Muscle layer of colon (tissue), 2 donors: ENCODE measurements at regions not wholly inside any gene's neighbourhood (a gene's known extent, or its start where the extent isn't known, plus 50 kb on each side); places are given as distances from the start of the nearest gene placed in this dataset.

ENCODE experiments used
- H3K27ac ChIP-seq: one replicate; pipeline ENCODE4 v1.7.0; 2013; ENCODE audit warnings: low read depth, mild to moderate bottlenecking, low read length, moderate library complexity
- H3K27me3 ChIP-seq, 2 donors: one replicate each; pipeline ENCODE4 v1.7.0; 2013; ENCODE audit warnings: low read length in 2 of 2, mild to moderate bottlenecking in 2 of 2; ENCODE audit not compliant: insufficient read depth in 2 of 2, control insufficient read depth in 1 of 2
- H3K36me3 ChIP-seq: one replicate; pipeline ENCODE4 v1.7.0; 2013; ENCODE audit warnings: mild to moderate bottlenecking, low read length; ENCODE audit not compliant: insufficient read depth
- H3K4me1 ChIP-seq: one replicate; pipeline ENCODE4 v1.7.0; 2013; ENCODE audit warnings: mild to moderate bottlenecking, low read length; ENCODE audit not compliant: insufficient read depth
- H3K4me3 ChIP-seq, 2 donors: one replicate each; pipeline ENCODE4 v1.7.0; 2013; ENCODE audit warnings: low read length in 2 of 2, low read depth in 1 of 2, mild to moderate bottlenecking in 1 of 2, moderate library complexity in 1 of 2
- H3K9ac ChIP-seq: one replicate; pipeline ENCODE4 v1.7.0; 2013; ENCODE audit warnings: low read length
- H3K9me3 ChIP-seq: one replicate; pipeline ENCODE4 v1.7.0; 2013; ENCODE audit warnings: mild to moderate bottlenecking, low read length
- donor health status: abdominal sarcoma.
- donor health status: Adenocarcinoma of cecum.

DNA sequence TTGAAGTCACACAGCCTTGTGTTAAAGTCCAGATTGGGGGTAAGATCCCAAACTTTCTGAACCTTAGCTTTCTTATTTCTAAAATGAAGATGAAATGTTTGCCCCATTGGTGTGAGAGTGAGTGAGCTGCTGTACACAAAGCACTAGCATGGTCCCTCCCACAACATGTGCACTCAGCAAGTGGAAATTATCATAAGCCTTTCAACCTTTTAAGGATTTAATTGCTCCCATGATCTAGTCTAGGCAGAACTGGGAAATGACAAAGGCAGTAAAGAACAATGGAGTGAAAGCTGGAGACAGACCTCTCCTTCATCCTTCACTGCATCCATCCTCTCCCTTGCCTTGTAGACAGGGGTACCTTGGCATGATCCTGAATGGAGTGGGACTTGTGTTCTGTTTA, 76.0 kb upstream of the GPR12 start:
- Histone ChIP-seq H3K4me1 (no peaks in the 10 kb centered on the region), H3K4me3 (no peak overlapping the region), H3K27ac (no peak overlapping the region), H3K36me3 (no peaks in the 10 kb centered on the region), H3K27me3 (no peaks in the 10 kb centered on the region), H3K9ac (no peak overlapping the region), H3K9me3 (no peaks in the 10 kb centered on the region)

- no peaks in the 10 kb centered on the region for H3K4me1 ChIP-seq
- no peak overlapping the region for H3K9ac ChIP-seq
- no peak overlapping the region for H3K27ac ChIP-seq
- H3K36me3 ChIP-seq, result no peaks in the 10 kb centered on the region
- no peaks in the 10 kb centered on the region for H3K27me3 ChIP-seq
- H3K9me3 ChIP-seq, result no peaks in the 10 kb centered on the region
- no peak overlapping the region for H3K4me3 ChIP-seq
Measured at GRCh38 chr13:26834646-26835045, 74.1 kb upstream of the GPR12 start.

DNA sequence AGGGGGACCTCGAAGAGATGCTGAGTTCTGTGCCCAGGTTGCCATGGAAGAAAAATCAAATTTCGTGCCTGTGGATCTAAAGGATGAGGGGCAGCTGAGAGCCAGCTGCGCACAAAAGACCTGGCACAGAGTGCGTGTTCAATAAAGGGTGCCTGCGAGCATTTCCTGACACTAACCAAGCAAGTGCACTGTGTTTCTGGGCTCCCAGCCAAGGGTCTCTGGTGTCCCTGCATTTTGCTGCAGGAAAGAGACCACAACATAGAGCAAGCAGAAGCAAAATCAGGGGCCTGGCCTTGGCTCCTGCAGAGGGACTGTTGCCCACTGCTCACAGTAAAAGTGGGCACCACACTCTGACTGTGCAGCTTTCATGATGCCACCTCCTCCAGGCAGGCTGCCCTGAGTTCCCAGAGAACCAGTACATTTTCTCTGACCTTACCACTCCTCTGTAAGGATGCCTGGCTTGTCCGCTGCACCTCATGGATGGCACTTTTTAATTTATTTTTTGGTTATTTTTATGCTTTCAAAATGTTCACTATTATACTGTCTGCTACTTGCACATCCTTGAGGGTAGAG, 70.8 kb upstream of the GPR12 start:
- no peak overlapping the region for H3K4me3 ChIP-seq
- no peak overlapping the region for H3K27ac ChIP-seq
- no peaks in the 10 kb centered on the region for H3K4me1 ChIP-seq
- H3K27me3 ChIP-seq, result no peaks in the 10 kb centered on the region
- H3K9me3 ChIP-seq, result no peaks in the 10 kb centered on the region
- H3K9ac ChIP-seq, result no peak overlapping the region
- H3K36me3 ChIP-seq, result no peaks in the 10 kb centered on the region

DNA sequence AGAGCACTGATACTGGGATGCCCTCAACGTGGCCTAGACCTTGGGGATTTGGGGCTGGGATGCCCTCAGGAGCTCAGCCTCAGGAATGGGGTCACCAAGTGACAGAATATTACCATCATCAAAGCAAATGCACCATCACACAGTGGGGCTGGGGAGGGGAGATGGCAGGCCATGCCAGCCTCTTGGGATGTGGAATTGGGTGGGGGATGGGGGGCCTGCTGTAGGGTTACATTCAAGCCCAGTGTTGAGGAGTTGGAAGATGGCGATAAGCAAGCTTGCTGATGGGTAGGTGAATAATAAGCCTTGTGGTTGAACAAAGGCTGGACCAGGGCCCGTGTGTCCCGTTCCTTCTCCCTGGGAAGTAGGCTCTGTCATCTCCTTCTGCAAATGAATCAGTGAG, 69.1 kb upstream of the GPR12 start:
- no peak overlapping the region for H3K27ac ChIP-seq
- no peak overlapping the region for H3K4me3 ChIP-seq
- H3K9me3 ChIP-seq, result no peaks in the 10 kb centered on the region
- no peak overlapping the region for H3K9ac ChIP-seq
- no peaks in the 10 kb centered on the region for H3K4me1 ChIP-seq
- no peaks in the 10 kb centered on the region for H3K27me3 ChIP-seq
- no peaks in the 10 kb centered on the region for H3K36me3 ChIP-seq

GRCh38 chr13:26824581-26824980, 64.0 kb upstream of the GPR12 start:
- no peak overlapping the region for H3K27ac ChIP-seq
- no peaks in the 10 kb centered on the region for H3K9me3 ChIP-seq
- H3K36me3 ChIP-seq, result no peaks in the 10 kb centered on the region
- no peak overlapping the region for H3K9ac ChIP-seq
- H3K27me3 ChIP-seq, result no peaks in the 10 kb centered on the region
- no peaks in the 10 kb centered on the region for H3K4me1 ChIP-seq
- H3K4me3 ChIP-seq, result no peak overlapping the region

GRCh38 chr13:26822146-26822545, 61.6 kb upstream of the GPR12 start:
- H3K36me3 ChIP-seq, result no peaks in the 10 kb centered on the region
- no peak overlapping the region for H3K4me3 ChIP-seq
- no peak overlapping the region for H3K9ac ChIP-seq
- H3K9me3 ChIP-seq, result no peaks in the 10 kb centered on the region
- H3K27ac ChIP-seq, result no peak overlapping the region
- no peaks in the 10 kb centered on the region for H3K27me3 ChIP-seq
- H3K4me1 ChIP-seq, result no peaks in the 10 kb centered on the region

- no peak overlapping the region for H3K27ac ChIP-seq
- no peaks in the 10 kb centered on the region for H3K27me3 ChIP-seq
- H3K9ac ChIP-seq, result no peak overlapping the region
- H3K4me3 ChIP-seq, result no peak overlapping the region
- H3K9me3 ChIP-seq, result no peaks in the 10 kb centered on the region
- H3K36me3 ChIP-seq, result no peaks in the 10 kb centered on the region
- H3K4me1 ChIP-seq, result no peaks in the 10 kb centered on the region
Measured at GRCh38 chr13:26821672-26822071, 61.1 kb upstream of the GPR12 start.

- Histone ChIP-seq H3K9ac (no peak overlapping the region), H3K4me1 (no peaks in the 10 kb centered on the region), H3K36me3 (no peaks in the 10 kb centered on the region)
Measured at GRCh38 chr13:26820871-26821270, 60.3 kb upstream of the GPR12 start.

DNA sequence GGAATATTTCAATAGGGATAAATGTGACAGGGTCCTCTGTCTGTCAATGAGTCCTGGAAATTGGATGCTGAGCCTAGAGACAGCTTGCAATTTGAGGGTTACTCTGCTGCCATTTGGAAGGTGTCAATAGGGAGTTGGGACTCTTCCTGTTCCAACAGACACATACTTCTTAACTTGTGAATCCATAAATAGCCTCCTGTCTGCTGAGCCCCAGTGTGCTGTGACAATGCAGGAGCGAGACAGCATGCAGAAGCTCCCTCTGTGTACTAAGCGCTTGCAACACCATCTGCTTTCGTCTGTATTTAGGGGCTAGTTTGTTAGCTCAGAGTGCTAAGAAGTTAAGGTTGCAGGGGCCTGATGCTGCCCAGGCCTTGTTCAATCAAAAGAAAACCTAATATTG, 58.5 kb upstream of the GPR12 start:
- Histone ChIP-seq H3K36me3 (no peaks in the 10 kb centered on the region), H3K9ac (no peak overlapping the region), H3K4me3 (no peak overlapping the region), H3K4me1 (no peaks in the 10 kb centered on the region), H3K27me3 (no peaks in the 10 kb centered on the region), H3K27ac (no peak overlapping the region), H3K9me3 (no peaks in the 10 kb centered on the region)

More at GRCh38 chr13:26820871-26821270, 60.3 kb upstream of the GPR12 start:
- Histone ChIP-seq H3K9me3 (no peaks in the 10 kb centered on the region), H3K27me3 (no peaks in the 10 kb centered on the region), H3K27ac (no peak overlapping the region), H3K4me3 (no peak overlapping the region)

DNA sequence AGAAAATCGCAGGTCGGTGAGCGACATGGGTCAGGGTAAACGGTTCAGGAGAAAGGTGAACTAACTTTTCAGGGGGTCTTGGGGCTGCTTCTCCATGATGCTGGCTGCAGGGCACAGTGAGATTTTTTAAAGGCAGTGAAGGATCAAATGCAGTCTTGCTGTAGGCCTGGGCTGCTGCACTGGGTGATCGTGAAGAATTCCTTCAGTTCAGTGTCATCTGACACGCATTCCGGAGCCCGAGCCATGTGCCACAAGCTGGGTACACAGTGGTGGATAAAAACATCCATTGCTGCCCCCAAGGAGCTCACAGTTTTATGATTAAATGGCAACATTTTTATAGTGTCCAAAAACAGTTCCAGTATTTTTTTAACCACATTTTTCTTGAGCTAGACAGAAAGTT, 56.3 kb upstream of the GPR12 start:
- no peak overlapping the region for H3K4me3 ChIP-seq
- no peak overlapping the region for H3K9ac ChIP-seq
- H3K27me3 ChIP-seq, result peaks cover 0 to 2% of the 10 kb centered on the region in 2 donors
- H3K36me3 ChIP-seq, result no peaks in the 10 kb centered on the region
- H3K27ac ChIP-seq, result no peak overlapping the region
- H3K4me1 ChIP-seq, result no peaks in the 10 kb centered on the region
- no peaks in the 10 kb centered on the region for H3K9me3 ChIP-seq

- Histone ChIP-seq H3K27ac (no peak overlapping the region), H3K4me3 (no peak overlapping the region), H3K9me3 (no peaks in the 10 kb centered on the region), H3K36me3 (no peaks in the 10 kb centered on the region), H3K9ac (no peak overlapping the region), H3K27me3 (peaks cover 0 to 6% of the 10 kb centered on the region in 2 donors), H3K4me1 (no peaks in the 10 kb centered on the region)
Measured at GRCh38 chr13:26813980-26814348, 53.4 kb upstream of the GPR12 start.

GRCh38 chr13:26813321-26813979, 52.9 kb upstream of the GPR12 start:
- peaks cover 0 to 6% of the 10 kb centered on the region in 2 donors for H3K27me3 ChIP-seq
- no peaks in the 10 kb centered on the region for H3K9me3 ChIP-seq
- H3K36me3 ChIP-seq, result no peaks in the 10 kb centered on the region
- H3K9ac ChIP-seq, result no peak overlapping the region
- no peak overlapping the region for H3K4me3 ChIP-seq
- H3K4me1 ChIP-seq, result no peaks in the 10 kb centered on the region
- H3K27ac ChIP-seq, result no peak overlapping the region
